Adrenal gland (tissue), 9 donors: ENCODE measurements at regions not wholly inside any gene's neighbourhood (a gene's known extent, or its start where the extent isn't known, plus 50 kb on each side); places are given as distances from the start of the nearest gene placed in this dataset.

Experiments used
- DNase-seq, 7 donors: peaks; one replicate each; pipeline ENCODE4 v3.0.0-alpha.2; 2019 to 2020
- H3K27ac ChIP-seq, 5 donors: fragments of 200-600 bp; sonication (generic) in 4 of 5; 1 replicate in 3 of 5; 2 replicates in 2 of 5; pipeline versions ENCODE4 v1.5.1 to v1.8.0; 2016 to 2020; ENCODE audit warnings: mild to moderate bottlenecking in 1 of 5
- H3K27me3 ChIP-seq: fragments of 200-600 bp; 2 replicates; pipeline ENCODE4 v1.8.0; 2021
- H3K36me3 ChIP-seq, 2 donors: fragments of 200-600 bp; replicated peaks in 1 of 2; 1 replicate in 1 of 2; 2 replicates in 1 of 2; pipeline versions ENCODE4 v1.5.1 to v1.8.0; 2018 to 2022
- H3K4me1 ChIP-seq, 2 donors: fragments of 200-600 bp; replicated peaks in 1 of 2; 1 replicate in 1 of 2; 2 replicates in 1 of 2; pipeline versions ENCODE4 v1.5.1 to v1.8.0; 2018 to 2021
- H3K4me3 ChIP-seq, 4 donors: fragments of 200-600 bp; sonication (generic) in 3 of 4; one replicate each; pipeline ENCODE4 v1.5.1; 2016 to 2018
- H3K9me3 ChIP-seq, 3 donors: fragments of 200-600 bp; sonication (generic) in 1 of 3; replicated peaks in 1 of 3; 1 replicate in 2 of 3; 2 replicates in 1 of 3; pipeline versions ENCODE4 v1.5.1 to v1.8.0; 2016 to 2021
- POLR2A ChIP-seq, 2 donors: fragments of 450-650 bp; IDR thresholded peaks; one replicate each; pipeline ENCODE4 v1.6.1; 2017; ENCODE audit warnings: antibody characterized with exemption in 2 of 2, mild to moderate bottlenecking in 2 of 2, moderate library complexity in 1 of 2
- WGBS, 4 donors: extraction: QIAGEN DNeasy Blood & Tissue Kit in 2 of 4; methylation state at CpG; one replicate each; pipeline versions ENCODE4 v1.1.5 to v1.1.7; 2013 to 2017; 5-methylcytosine and 5-hydroxymethylcytosine counted together
- intact Hi-C, 2 donors: fragments of 100-400 bp; cut with DNase I; formaldehyde crosslinking; loops; one replicate each; pipeline versions ENCODE4 v1.14.1 to v1.15.0; 2022 to 2023
- TF ChIP-seq, protein P1 (sequence below), 6 experiments: fragments of 450-650 bp in 4 of 6; fragments of 200-600 bp in 2 of 6; sonication (generic) in 1 of 6; IDR thresholded peaks; 1 replicate in 5 of 6; 2 replicates in 1 of 6; pipeline versions ENCODE4 v1.5.1 to v1.8.0; 2016 to 2021; ENCODE audit warnings: antibody characterized with exemption in 6 of 6, mild to moderate bottlenecking in 2 of 6, moderate library complexity in 1 of 6
- donor health status: healthy with polysubstance abuse.
- donor health status: Bipolar disorder and iron deficiency.
- donor health status: DM: yes; HTN: yes; CAD: no.
- donor health status: DM: no; HTN: no; CAD: no.
- donor health status: DM: no; HTN: no; CAD: no.

DNA sequence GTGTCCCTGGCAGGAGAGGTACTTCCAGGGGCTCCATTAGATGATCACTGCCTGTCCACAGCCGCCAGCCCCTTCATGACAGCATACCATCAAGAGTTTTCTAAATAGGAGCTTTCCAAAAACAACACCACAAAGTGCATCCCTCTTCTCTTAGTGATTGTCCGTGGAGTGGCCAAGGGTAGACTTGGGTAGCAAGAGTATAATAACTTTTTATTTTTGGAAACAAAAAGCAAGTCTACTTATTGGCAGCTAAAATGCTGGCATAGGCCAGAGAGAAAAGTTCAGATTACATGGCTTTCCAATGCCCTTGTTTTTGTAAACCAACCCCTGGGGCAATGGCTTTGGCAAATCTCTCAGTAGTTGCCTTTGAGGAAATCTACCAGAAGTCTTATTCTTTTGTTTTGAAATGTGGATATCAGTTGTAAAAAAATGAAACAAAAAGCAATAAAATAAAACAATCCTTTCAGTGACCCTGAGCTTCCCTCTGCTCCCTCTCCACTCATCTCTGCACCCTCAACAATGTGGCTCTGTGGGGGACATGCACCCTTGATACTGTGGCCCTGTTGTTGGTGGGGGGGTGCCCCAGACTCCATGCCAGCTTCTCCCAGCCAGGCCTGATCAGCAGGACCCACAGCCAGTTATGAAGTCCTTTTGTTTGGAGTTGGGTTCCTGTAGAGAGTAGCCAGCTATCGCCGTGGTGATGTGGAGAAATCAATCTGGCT lies 294.1 kb downstream of the DLEU7 start:
- Histone ChIP-seq H3K4me1 (no peaks in the 10 kb centered on the region), H3K27ac (no peak overlapping the region), H3K9me3 (no peaks in the 10 kb centered on the region), H3K27me3 (no peaks in the 10 kb centered on the region), H3K4me3 (no peak overlapping the region), H3K36me3 (no peaks in the 10 kb centered on the region)
- WGBS, 4 donors, result 87 to 94% (median 89%) methylated on average over 4 of the region's 4 CpGs
- intact Hi-C loops, result no loop called here
- TF ChIP-seq, protein P1, sequence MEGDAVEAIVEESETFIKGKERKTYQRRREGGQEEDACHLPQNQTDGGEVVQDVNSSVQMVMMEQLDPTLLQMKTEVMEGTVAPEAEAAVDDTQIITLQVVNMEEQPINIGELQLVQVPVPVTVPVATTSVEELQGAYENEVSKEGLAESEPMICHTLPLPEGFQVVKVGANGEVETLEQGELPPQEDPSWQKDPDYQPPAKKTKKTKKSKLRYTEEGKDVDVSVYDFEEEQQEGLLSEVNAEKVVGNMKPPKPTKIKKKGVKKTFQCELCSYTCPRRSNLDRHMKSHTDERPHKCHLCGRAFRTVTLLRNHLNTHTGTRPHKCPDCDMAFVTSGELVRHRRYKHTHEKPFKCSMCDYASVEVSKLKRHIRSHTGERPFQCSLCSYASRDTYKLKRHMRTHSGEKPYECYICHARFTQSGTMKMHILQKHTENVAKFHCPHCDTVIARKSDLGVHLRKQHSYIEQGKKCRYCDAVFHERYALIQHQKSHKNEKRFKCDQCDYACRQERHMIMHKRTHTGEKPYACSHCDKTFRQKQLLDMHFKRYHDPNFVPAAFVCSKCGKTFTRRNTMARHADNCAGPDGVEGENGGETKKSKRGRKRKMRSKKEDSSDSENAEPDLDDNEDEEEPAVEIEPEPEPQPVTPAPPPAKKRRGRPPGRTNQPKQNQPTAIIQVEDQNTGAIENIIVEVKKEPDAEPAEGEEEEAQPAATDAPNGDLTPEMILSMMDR (IDR thresholded peaks at IDR 0.05), result no peak
- TF ChIP-seq POLR2A (IDR thresholded peaks at IDR 0.05), result no peak
- DNase-seq, result no peak

DNA sequence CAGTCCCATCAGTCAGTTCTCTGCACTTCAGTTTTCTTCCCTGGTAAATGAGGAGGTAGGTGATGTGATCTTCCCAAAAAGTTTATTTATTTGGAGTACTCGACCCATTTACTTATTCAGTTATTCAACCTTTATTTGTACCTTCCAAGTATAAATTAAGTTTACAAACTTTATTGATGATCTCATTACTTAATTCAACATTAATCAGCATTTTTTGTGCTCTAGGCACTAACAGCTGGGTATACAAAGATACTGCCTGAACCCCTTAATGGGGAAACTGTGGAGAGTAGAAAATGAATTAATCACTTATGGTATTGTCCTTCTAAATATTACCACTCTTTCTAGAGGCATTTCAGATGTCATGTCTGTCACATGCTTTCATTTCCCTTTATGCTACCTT lies 293.3 kb downstream of the DLEU7 start:
- Histone ChIP-seq H3K36me3 (no peaks in the 10 kb centered on the region), H3K4me3 (no peak overlapping the region), H3K27ac (no peak overlapping the region), H3K4me1 (no peaks in the 10 kb centered on the region), H3K27me3 (no peaks in the 10 kb centered on the region), H3K9me3 (no peaks in the 10 kb centered on the region)
- DNase-seq, result no peak
- TF ChIP-seq, protein P1 (IDR thresholded peaks at IDR 0.05), result no peak
- TF ChIP-seq POLR2A (IDR thresholded peaks at IDR 0.05), result no peak
- intact Hi-C loops, result no loop called here
- WGBS, 4 donors, result 76 to 94% (median 80%) methylated on average over 1 of the region's 1 CpG

GRCh38 chr13:50552424-50552966 lies 291.0 kb downstream of the DLEU7 start:
- H3K36me3 ChIP-seq, result no peaks in the 10 kb centered on the region
- no peaks in the 10 kb centered on the region for H3K9me3 ChIP-seq
- intact Hi-C loops, result no loop called here
- no peak overlapping the region for H3K27ac ChIP-seq
- peaks cover 0 to under 1% of the 10 kb centered on the region in 2 donors for H3K4me1 ChIP-seq
- no peaks in the 10 kb centered on the region for H3K27me3 ChIP-seq
- TF ChIP-seq POLR2A (IDR thresholded peaks at IDR 0.05), result no peak
- TF ChIP-seq, protein P1 (IDR thresholded peaks at IDR 0.05), result no peak
- no peak for DNase-seq
- 64 to 72% (median 65%) methylated on average over 1 of the region's 1 CpG for WGBS, 4 donors
- H3K4me3 ChIP-seq, result no peak overlapping the region

DNA sequence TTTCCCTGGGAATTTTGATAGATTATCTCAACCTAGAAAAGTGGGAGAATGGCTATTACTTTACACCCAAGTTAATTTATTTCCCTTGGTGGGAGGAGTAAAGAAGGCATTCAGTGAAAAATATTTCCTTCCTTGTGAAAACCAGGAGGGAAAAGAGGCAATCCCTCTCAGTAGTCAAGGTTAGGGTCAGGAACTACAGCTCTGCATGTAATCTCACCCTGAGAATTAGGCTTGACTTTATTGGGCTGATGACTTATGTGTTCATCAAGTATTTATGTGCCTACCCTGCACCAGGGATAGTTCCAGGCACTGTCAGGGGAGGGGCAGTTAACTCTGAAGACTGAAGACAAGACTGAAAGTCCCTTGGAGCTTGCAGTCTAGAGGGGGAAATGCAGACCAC lies 281.8 kb downstream of the DLEU7 start:
- H3K4me3 ChIP-seq, result no peak overlapping the region
- intact Hi-C loops, result no loop called here
- no peak for DNase-seq
- H3K4me1 ChIP-seq, result peaks cover 4 to 5% of the 10 kb centered on the region in 2 donors
- TF ChIP-seq, protein P1 (IDR thresholded peaks at IDR 0.05), result no peak
- no peak for TF ChIP-seq POLR2A (IDR thresholded peaks at IDR 0.05)
- H3K27ac ChIP-seq, result no peak overlapping the region
- no peaks in the 10 kb centered on the region for H3K27me3 ChIP-seq
- no peaks in the 10 kb centered on the region for H3K36me3 ChIP-seq
- H3K9me3 ChIP-seq, result peaks cover 0 to 4% (median 0%) of the 10 kb centered on the region in 3 donors
